ENCODE measurements at regions not wholly inside any gene's neighbourhood (a gene's known extent, or its start where the extent isn't known, plus 50 kb on each side); places are given as distances from the start of the nearest gene placed in this dataset.

GRCh38 chr9:87322840-87323635, 174.6 kb upstream of the DAPK1 start:
- Histone ChIP-seq H3K9ac (ENCODE audit: low read length) (no peak overlapping the region), H3K4me1 (ENCODE audit: low read length) (0 out of 2 replicates have a peak, but pooled peaks cover 2% of the 10 kb centered on the region), H3K4me3 (ENCODE audit: low read length) (no peak overlapping the region), H3K4me2 (ENCODE audit: low read length) (no peak overlapping the region), H3K27me3 (ENCODE audit: low read depth, low read length) (no peaks in the 10 kb centered on the region), H4K20me1 (ENCODE audit: insufficient read depth, low read length) (no peaks in the 10 kb centered on the region), H3K36me3 (replicated peaks; ENCODE audit: low read depth, low read length) (no peaks in the 10 kb centered on the region), H3K27ac (ENCODE audit: low read length) (no peak overlapping the region), H2AFZ (ENCODE audit: low read depth, low read length) (no peak overlapping the region), H3K79me2 (ENCODE audit: low read length) (no peaks in the 10 kb centered on the region), H3K9me3 (ENCODE audit: insufficient read depth, low read length) (no peaks in the 10 kb centered on the region)
- no peak for TF ChIP-seq EZH2phosphoT487 (IDR thresholded peaks at IDR 0.05; ENCODE audit: low read depth)
- no peak for TF ChIP-seq CTCF (IDR thresholded peaks at IDR 0.05; ENCODE audit: low read depth, low read length)

- no peak overlapping the region for H2AFZ ChIP-seq (ENCODE audit: low read depth, low read length)
- no peak overlapping the region for H3K9ac ChIP-seq (ENCODE audit: low read length)
- 0 out of 2 replicates have a peak, but pooled peaks cover 2% of the 10 kb centered on the region for H3K4me1 ChIP-seq (ENCODE audit: low read length)
- H3K27me3 ChIP-seq (ENCODE audit: low read depth, low read length), result no peaks in the 10 kb centered on the region
- H3K79me2 ChIP-seq (ENCODE audit: low read length), result no peaks in the 10 kb centered on the region
- no peaks in the 10 kb centered on the region for H3K36me3 ChIP-seq (replicated peaks; ENCODE audit: low read depth, low read length)
- TF ChIP-seq EZH2phosphoT487 (IDR thresholded peaks at IDR 0.05; ENCODE audit: low read depth), result no peak
- TF ChIP-seq CTCF (IDR thresholded peaks at IDR 0.05; ENCODE audit: low read depth, low read length), result no peak
- H3K27ac ChIP-seq (ENCODE audit: low read length), result no peak overlapping the region
- H3K4me3 ChIP-seq (ENCODE audit: low read length), result no peak overlapping the region
- no peaks in the 10 kb centered on the region for H3K9me3 ChIP-seq (ENCODE audit: insufficient read depth, low read length)
- no peak overlapping the region for H3K4me2 ChIP-seq (ENCODE audit: low read length)
- no peaks in the 10 kb centered on the region for H4K20me1 ChIP-seq (ENCODE audit: insufficient read depth, low read length)
Measured at GRCh38 chr9:87323928-87324327, 173.7 kb upstream of the DAPK1 start.

- Histone ChIP-seq H3K27me3 (ENCODE audit: low read depth, low read length) (no peaks in the 10 kb centered on the region), H3K4me1 (ENCODE audit: low read length) (0 out of 2 replicates have a peak, but pooled peaks cover 2% of the 10 kb centered on the region), H3K27ac (ENCODE audit: low read length) (no peak overlapping the region), H3K4me2 (ENCODE audit: low read length) (no peak overlapping the region), H3K79me2 (ENCODE audit: low read length) (no peaks in the 10 kb centered on the region), H3K9ac (ENCODE audit: low read length) (no peak overlapping the region), H3K4me3 (ENCODE audit: low read length) (no peak overlapping the region), H2AFZ (ENCODE audit: low read depth, low read length) (no peak overlapping the region), H3K9me3 (ENCODE audit: insufficient read depth, low read length) (no peaks in the 10 kb centered on the region), H3K36me3 (replicated peaks; ENCODE audit: low read depth, low read length) (no peaks in the 10 kb centered on the region), H4K20me1 (ENCODE audit: insufficient read depth, low read length) (no peaks in the 10 kb centered on the region)
- no peak for TF ChIP-seq EZH2phosphoT487 (IDR thresholded peaks at IDR 0.05; ENCODE audit: low read depth)
- peak; percentile 70 for TF ChIP-seq CTCF (IDR thresholded peaks at IDR 0.05; ENCODE audit: low read depth, low read length)
Measured at GRCh38 chr9:87324613-87325194, 173.0 kb upstream of the DAPK1 start.

- no peak for TF ChIP-seq EZH2phosphoT487 (IDR thresholded peaks at IDR 0.05; ENCODE audit: low read depth)
- no peak for TF ChIP-seq CTCF (IDR thresholded peaks at IDR 0.05; ENCODE audit: low read depth, low read length)
- Histone ChIP-seq H2AFZ (ENCODE audit: low read depth, low read length) (no peak overlapping the region), H4K20me1 (ENCODE audit: insufficient read depth, low read length) (no peaks in the 10 kb centered on the region), H3K9ac (ENCODE audit: low read length) (no peak overlapping the region), H3K4me2 (ENCODE audit: low read length) (no peak overlapping the region), H3K36me3 (replicated peaks; ENCODE audit: low read depth, low read length) (no peaks in the 10 kb centered on the region), H3K27me3 (ENCODE audit: low read depth, low read length) (no peaks in the 10 kb centered on the region), H3K4me3 (ENCODE audit: low read length) (no peak overlapping the region), H3K4me1 (ENCODE audit: low read length) (0 out of 2 replicates have a peak, but pooled peaks cover 2% of the 10 kb centered on the region), H3K9me3 (ENCODE audit: insufficient read depth, low read length) (no peaks in the 10 kb centered on the region), H3K27ac (ENCODE audit: low read length) (no peak overlapping the region), H3K79me2 (ENCODE audit: low read length) (no peaks in the 10 kb centered on the region)
Measured at GRCh38 chr9:87327575-87328125, 170.0 kb upstream of the DAPK1 start.
